ENCODE measurements at regions not wholly inside any gene's neighbourhood (a gene's known extent, or its start where the extent isn't known, plus 50 kb on each side); places are given as distances from the start of the nearest gene placed in this dataset.

DNA sequence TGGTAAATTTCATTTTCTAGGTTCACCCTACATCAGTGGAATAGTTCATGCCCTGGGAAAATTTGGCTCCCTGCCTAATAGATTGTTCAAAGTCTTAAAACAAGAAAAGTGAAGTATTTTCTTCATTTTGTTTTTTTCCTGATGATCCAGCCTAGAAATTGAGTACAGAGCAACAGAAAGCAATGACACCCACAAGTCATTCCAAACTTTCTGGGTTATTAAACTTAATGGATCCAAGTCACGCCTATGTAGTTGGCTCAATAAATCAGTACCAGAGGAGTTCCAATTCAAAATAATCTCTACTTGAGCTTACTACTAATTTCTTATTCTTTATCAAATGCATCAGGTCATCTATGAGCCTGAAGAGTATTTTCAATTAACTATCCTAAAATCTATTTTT, 937.6 kb upstream of the SLIT2 start:
- intact Hi-C loops (cut with micrococcal nuclease), result no loop called here
- Mint-ChIP-seq H3K9me3 (peaks cover 0 to 4% (median 0%) of the 10 kb centered on the region in 7 donors), H3K4me1 (no peaks in the 10 kb centered on the region), H3K27me3 (ENCODE audit: low read depth in 3 of 3) (no peaks in the 10 kb centered on the region), H3K27ac (no peak overlapping the region), H3K4me3 (no peak overlapping the region), H3K36me3 (no peaks in the 10 kb centered on the region)
- no peak overlapping the region for H3K27ac ChIP-seq (ENCODE audit: low read depth in 1 of 2, low read length in 2 of 2)
- no peak for DNase-seq
- H4K20me1 ChIP-seq (ENCODE audit: insufficient read depth, low read length), result no peaks in the 10 kb centered on the region
- H3K9ac ChIP-seq (ENCODE audit: insufficient read depth, low read length, poor library complexity, severe bottlenecking), result no peak overlapping the region
- no peaks in the 10 kb centered on the region for H3K36me3 ChIP-seq (replicated peaks in 1 of 2; ENCODE audit: control insufficient read depth in 1 of 2, insufficient read depth in 2 of 2, low read length in 2 of 2)
- no peak overlapping the region for H2AFZ ChIP-seq (ENCODE audit: insufficient read depth, low read depth, low read length, poor library complexity, severe bottlenecking)
- no peaks in the 10 kb centered on the region for H3K79me2 ChIP-seq (ENCODE audit: insufficient read depth, low read length)
- H3K4me2 ChIP-seq (replicated peaks; ENCODE audit: extremely low read depth, low read length, poor library complexity, severe bottlenecking), result no peak overlapping the region
- TF ChIP-seq, protein P1, sequence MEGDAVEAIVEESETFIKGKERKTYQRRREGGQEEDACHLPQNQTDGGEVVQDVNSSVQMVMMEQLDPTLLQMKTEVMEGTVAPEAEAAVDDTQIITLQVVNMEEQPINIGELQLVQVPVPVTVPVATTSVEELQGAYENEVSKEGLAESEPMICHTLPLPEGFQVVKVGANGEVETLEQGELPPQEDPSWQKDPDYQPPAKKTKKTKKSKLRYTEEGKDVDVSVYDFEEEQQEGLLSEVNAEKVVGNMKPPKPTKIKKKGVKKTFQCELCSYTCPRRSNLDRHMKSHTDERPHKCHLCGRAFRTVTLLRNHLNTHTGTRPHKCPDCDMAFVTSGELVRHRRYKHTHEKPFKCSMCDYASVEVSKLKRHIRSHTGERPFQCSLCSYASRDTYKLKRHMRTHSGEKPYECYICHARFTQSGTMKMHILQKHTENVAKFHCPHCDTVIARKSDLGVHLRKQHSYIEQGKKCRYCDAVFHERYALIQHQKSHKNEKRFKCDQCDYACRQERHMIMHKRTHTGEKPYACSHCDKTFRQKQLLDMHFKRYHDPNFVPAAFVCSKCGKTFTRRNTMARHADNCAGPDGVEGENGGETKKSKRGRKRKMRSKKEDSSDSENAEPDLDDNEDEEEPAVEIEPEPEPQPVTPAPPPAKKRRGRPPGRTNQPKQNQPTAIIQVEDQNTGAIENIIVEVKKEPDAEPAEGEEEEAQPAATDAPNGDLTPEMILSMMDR (IDR thresholded peaks at IDR 0.05), result no peak
- WGBS (ENCODE audit: insufficient coverage), result no CpG with 5 or more reads among the region's 1 CpG
- no peaks in the 10 kb centered on the region for H3K9me3 ChIP-seq (replicated peaks in 1 of 2; ENCODE audit: control insufficient read depth in 1 of 2, insufficient read depth in 1 of 2, low read length in 2 of 2)
- H3K4me3 ChIP-seq (replicated peaks in 1 of 3; ENCODE audit: low read depth in 2 of 3, low read length in 3 of 3), result no peak overlapping the region
- no peaks in the 10 kb centered on the region for H3K27me3 ChIP-seq (ENCODE audit: control insufficient read depth in 2 of 2, insufficient read depth in 2 of 2, low read length in 2 of 2)
- no peaks in the 10 kb centered on the region for H3K4me1 ChIP-seq (ENCODE audit: control insufficient read depth in 1 of 2, insufficient read depth in 2 of 2, low read length in 2 of 2)

DNA sequence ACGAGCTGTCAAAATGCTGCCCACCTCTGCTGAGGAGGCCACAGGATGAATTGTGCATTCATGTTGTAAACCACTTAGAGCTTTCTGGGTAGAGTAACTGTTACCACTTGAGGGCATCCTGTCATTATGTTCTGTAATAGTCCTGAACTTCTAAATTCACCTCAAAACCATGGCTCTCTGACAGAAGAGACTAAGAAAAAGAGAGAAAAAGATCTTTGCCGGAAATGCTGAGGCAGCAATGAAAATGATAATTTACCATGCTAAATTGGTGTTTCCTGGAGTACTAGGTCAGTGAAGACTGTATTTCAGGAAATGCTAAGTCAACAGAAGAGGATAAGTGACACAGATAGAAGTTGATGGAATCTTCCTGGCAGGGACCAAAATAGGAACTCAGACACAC, 942.3 kb upstream of the SLIT2 start:
- intact Hi-C loops (cut with micrococcal nuclease), result no loop called here
- no peaks in the 10 kb centered on the region for H3K9me3 ChIP-seq (replicated peaks in 1 of 2; ENCODE audit: control insufficient read depth in 1 of 2, insufficient read depth in 1 of 2, low read length in 2 of 2)
- Mint-ChIP-seq H3K36me3 (no peaks in the 10 kb centered on the region), H3K4me3 (no peak overlapping the region), H3K27me3 (ENCODE audit: low read depth in 3 of 3) (peaks cover 0 to 1% (median 0%) of the 10 kb centered on the region in 3 donors), H3K27ac (no peak overlapping the region), H3K4me1 (no peaks in the 10 kb centered on the region), H3K9me3 (peaks cover 0 to 5% (median 0%) of the 10 kb centered on the region in 7 donors)
- no peak overlapping the region for H3K9ac ChIP-seq (ENCODE audit: insufficient read depth, low read length, poor library complexity, severe bottlenecking)
- no peaks in the 10 kb centered on the region for H3K79me2 ChIP-seq (ENCODE audit: insufficient read depth, low read length)
- no peak for DNase-seq
- no peak overlapping the region for H3K4me3 ChIP-seq (replicated peaks in 1 of 3; ENCODE audit: low read depth in 2 of 3, low read length in 3 of 3)
- H3K36me3 ChIP-seq (replicated peaks in 1 of 2; ENCODE audit: control insufficient read depth in 1 of 2, insufficient read depth in 2 of 2, low read length in 2 of 2), result no peaks in the 10 kb centered on the region
- 40% methylated on average over 1 of the region's 2 CpGs for WGBS (ENCODE audit: insufficient coverage)
- TF ChIP-seq, protein P1 (IDR thresholded peaks at IDR 0.05), result no peak
- no peaks in the 10 kb centered on the region for H4K20me1 ChIP-seq (ENCODE audit: insufficient read depth, low read length)
- no peaks in the 10 kb centered on the region for H3K27me3 ChIP-seq (ENCODE audit: control insufficient read depth in 2 of 2, insufficient read depth in 2 of 2, low read length in 2 of 2)
- no peak overlapping the region for H2AFZ ChIP-seq (ENCODE audit: insufficient read depth, low read depth, low read length, poor library complexity, severe bottlenecking)
- no peak overlapping the region for H3K4me2 ChIP-seq (replicated peaks; ENCODE audit: extremely low read depth, low read length, poor library complexity, severe bottlenecking)
- no peak overlapping the region for H3K27ac ChIP-seq (ENCODE audit: low read depth in 1 of 2, low read length in 2 of 2)
- H3K4me1 ChIP-seq (ENCODE audit: control insufficient read depth in 1 of 2, insufficient read depth in 2 of 2, low read length in 2 of 2), result no peaks in the 10 kb centered on the region
